ENCODE measurements at regions not wholly inside any gene's neighbourhood (a gene's known extent, or its start where the extent isn't known, plus 50 kb on each side); places are given as distances from the start of the nearest gene placed in this dataset.

GRCh38 chr5:110823571-110823970 is 84.8 kb downstream of the SLC25A46 start (continued):
- TF ChIP-seq POU6F1 (CRISPR knock-in tag; IDR thresholded peaks at IDR 0.05; ENCODE audit: borderline replicate concordance, low read depth), result no peak
- no peak for TF ChIP-seq ZFP30 (CRISPR knock-in tag; IDR thresholded peaks at IDR 0.05)
- TF ChIP-seq ISL1 (CRISPR knock-in tag; IDR thresholded peaks at IDR 0.05), result no peak
- no peak for TF ChIP-seq ARNTL (CRISPR knock-in tag; IDR thresholded peaks at IDR 0.05; ENCODE audit: borderline replicate concordance, low read depth)

- ATAC-seq, result no peak
- TF ChIP-seq, protein P1, sequence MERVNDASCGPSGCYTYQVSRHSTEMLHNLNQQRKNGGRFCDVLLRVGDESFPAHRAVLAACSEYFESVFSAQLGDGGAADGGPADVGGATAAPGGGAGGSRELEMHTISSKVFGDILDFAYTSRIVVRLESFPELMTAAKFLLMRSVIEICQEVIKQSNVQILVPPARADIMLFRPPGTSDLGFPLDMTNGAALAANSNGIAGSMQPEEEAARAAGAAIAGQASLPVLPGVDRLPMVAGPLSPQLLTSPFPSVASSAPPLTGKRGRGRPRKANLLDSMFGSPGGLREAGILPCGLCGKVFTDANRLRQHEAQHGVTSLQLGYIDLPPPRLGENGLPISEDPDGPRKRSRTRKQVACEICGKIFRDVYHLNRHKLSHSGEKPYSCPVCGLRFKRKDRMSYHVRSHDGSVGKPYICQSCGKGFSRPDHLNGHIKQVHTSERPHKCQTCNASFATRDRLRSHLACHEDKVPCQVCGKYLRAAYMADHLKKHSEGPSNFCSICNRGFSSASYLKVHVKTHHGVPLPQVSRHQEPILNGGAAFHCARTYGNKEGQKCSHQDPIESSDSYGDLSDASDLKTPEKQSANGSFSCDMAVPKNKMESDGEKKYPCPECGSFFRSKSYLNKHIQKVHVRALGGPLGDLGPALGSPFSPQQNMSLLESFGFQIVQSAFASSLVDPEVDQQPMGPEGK (CRISPR knock-in tag; IDR thresholded peaks at IDR 0.05; ENCODE audit: borderline replicate concordance), result no peak
- no peak for TF ChIP-seq ZNF8 (CRISPR knock-in tag; IDR thresholded peaks at IDR 0.05)
- TF ChIP-seq RARB (CRISPR knock-in tag; IDR thresholded peaks at IDR 0.05), result no peak
- TF ChIP-seq PPARA (CRISPR knock-in tag; IDR thresholded peaks at IDR 0.05; ENCODE audit: borderline replicate concordance), result no peak
- no peak for TF ChIP-seq ARNTL (CRISPR knock-in tag; IDR thresholded peaks at IDR 0.05; ENCODE audit: borderline replicate concordance, low read depth)
- TF ChIP-seq ZC3H10 (CRISPR knock-in tag; IDR thresholded peaks at IDR 0.05), result no peak
- TF ChIP-seq, protein P2, sequence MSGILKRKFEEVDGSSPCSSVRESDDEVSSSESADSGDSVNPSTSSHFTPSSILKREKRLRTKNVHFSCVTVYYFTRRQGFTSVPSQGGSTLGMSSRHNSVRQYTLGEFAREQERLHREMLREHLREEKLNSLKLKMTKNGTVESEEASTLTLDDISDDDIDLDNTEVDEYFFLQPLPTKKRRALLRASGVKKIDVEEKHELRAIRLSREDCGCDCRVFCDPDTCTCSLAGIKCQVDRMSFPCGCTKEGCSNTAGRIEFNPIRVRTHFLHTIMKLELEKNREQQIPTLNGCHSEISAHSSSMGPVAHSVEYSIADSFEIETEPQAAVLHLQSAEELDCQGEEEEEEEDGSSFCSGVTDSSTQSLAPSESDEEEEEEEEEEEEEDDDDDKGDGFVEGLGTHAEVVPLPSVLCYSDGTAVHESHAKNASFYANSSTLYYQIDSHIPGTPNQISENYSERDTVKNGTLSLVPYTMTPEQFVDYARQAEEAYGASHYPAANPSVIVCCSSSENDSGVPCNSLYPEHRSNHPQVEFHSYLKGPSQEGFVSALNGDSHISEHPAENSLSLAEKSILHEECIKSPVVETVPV (CRISPR knock-in tag; IDR thresholded peaks at IDR 0.05), result no peak
- TF ChIP-seq ESRRG (CRISPR knock-in tag; IDR thresholded peaks at IDR 0.05), result no peak
- no peak for TF ChIP-seq TSHZ2 (CRISPR knock-in tag; IDR thresholded peaks at IDR 0.05)
- no peak for TF ChIP-seq BACH2 (CRISPR knock-in tag; IDR thresholded peaks at IDR 0.05; ENCODE audit: borderline replicate concordance)
- TF ChIP-seq CSDC2 (CRISPR knock-in tag; IDR thresholded peaks at IDR 0.05), result no peak
- no peak for TF ChIP-seq POU6F1 (CRISPR knock-in tag; IDR thresholded peaks at IDR 0.05; ENCODE audit: borderline replicate concordance, low read depth)
- no peak for TF ChIP-seq GLIS3 (CRISPR knock-in tag; IDR thresholded peaks at IDR 0.05)
- TF ChIP-seq ZFP30 (CRISPR knock-in tag; IDR thresholded peaks at IDR 0.05), result no peak
- TF ChIP-seq, protein P3, sequence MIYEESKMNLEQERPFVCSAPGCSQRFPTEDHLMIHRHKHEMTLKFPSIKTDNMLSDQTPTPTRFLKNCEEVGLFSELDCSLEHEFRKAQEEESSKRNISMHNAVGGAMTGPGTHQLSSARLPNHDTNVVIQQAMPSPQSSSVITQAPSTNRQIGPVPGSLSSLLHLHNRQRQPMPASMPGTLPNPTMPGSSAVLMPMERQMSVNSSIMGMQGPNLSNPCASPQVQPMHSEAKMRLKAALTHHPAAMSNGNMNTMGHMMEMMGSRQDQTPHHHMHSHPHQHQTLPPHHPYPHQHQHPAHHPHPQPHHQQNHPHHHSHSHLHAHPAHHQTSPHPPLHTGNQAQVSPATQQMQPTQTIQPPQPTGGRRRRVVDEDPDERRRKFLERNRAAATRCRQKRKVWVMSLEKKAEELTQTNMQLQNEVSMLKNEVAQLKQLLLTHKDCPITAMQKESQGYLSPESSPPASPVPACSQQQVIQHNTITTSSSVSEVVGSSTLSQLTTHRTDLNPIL (CRISPR knock-in tag; IDR thresholded peaks at IDR 0.05; ENCODE audit: low read depth), result no peak
These were observed 86.2 kb downstream of the SLC25A46 start for GRCh38 chr5:110824936-110825441.

GRCh38 chr5:110832683-110833082 is 93.9 kb downstream of the SLC25A46 start:
- ATAC-seq, result no peak
- TF ChIP-seq TOX (CRISPR knock-in tag; IDR thresholded peaks at IDR 0.05; ENCODE audit: borderline replicate concordance) (no peak), PPARA (CRISPR knock-in tag; IDR thresholded peaks at IDR 0.05; ENCODE audit: borderline replicate concordance) (no peak), ZFP30 (CRISPR knock-in tag; IDR thresholded peaks at IDR 0.05) (no peak), RARB (CRISPR knock-in tag; IDR thresholded peaks at IDR 0.05) (no peak), ZFP3 (CRISPR knock-in tag; IDR thresholded peaks at IDR 0.05) (no peak), ESRRG (CRISPR knock-in tag; IDR thresholded peaks at IDR 0.05) (no peak), ZNF565 (CRISPR knock-in tag; conservative IDR thresholded peaks at IDR 0.05; ENCODE audit: low read depth) (no peak), ARNTL (CRISPR knock-in tag; IDR thresholded peaks at IDR 0.05; ENCODE audit: borderline replicate concordance, low read depth) (no peak), SNAI2 (CRISPR knock-in tag; IDR thresholded peaks at IDR 0.05) (no peak), CSDC2 (CRISPR knock-in tag; IDR thresholded peaks at IDR 0.05) (no peak), ZNF70 (CRISPR knock-in tag; IDR thresholded peaks at IDR 0.05) (no peak)
- TF ChIP-seq, protein P3 (CRISPR knock-in tag; IDR thresholded peaks at IDR 0.05; ENCODE audit: low read depth), result no peak
- TF ChIP-seq, protein P1 (CRISPR knock-in tag; IDR thresholded peaks at IDR 0.05; ENCODE audit: borderline replicate concordance), result no peak

Data from SK-N-SH treated with all-trans-retinoic acid at 6 μM for 48 hours (cell line).